Endothelial cell of umbilical vein (primary cell): ENCODE measurements at regions not wholly inside any gene's neighbourhood (a gene's known extent, or its start where the extent isn't known, plus 50 kb on each side); places are given as distances from the start of the nearest gene placed in this dataset.

ENCODE experiments used
- BruUV-seq: library from RNA; stranded (reverse); fragments of 400-500 nt; replicated peaks from 2 replicates; lab custom pipeline; 2021; lab: Mats Ljungman, UMichigan
- CTCF ChIA-PET: fragments of 300-600, 350-600 bp; sonication (Branson Sonifier 250); formaldehyde crosslinking; loops from one replicate; lab custom pipeline; 2021; ENCODE audit warnings: antibody characterized with exemption, inconsistent platforms; lab: Charles Lee
- POLR2A ChIA-PET: fragments of 300-600, 350-600 bp; sonication (Branson Sonifier 250); formaldehyde crosslinking; loops from one replicate; lab custom pipeline; 2021; ENCODE audit warnings: antibody characterized with exemption, inconsistent platforms; lab: Charles Lee
- DNase-seq: peaks from one replicate; pipeline ENCODE4 v3.0.0-alpha.2; 2011; ENCODE audit warnings: low read depth, low spot score
- FAIRE-seq: peaks from 2 replicates; lab custom pipeline; 2011; peaks lifted over from hg19 to GRCh38; lab: Jason Lieb, UNC
- H2AFZ ChIP-seq: 2 replicates; pipeline ENCODE4 v1.6.0; 2012; ENCODE audit warnings: low read depth, low read length, control low read depth, inconsistent platforms
- H3K27ac ChIP-seq: 2 replicates; pipeline ENCODE4 v1.5.1; 2011; ENCODE audit warnings: low read depth, mild to moderate bottlenecking, control low read depth, low read length, moderate library complexity; ENCODE audit not compliant: insufficient read depth
- H3K27me3 ChIP-seq, 2 experiments: 2 replicates each; pipeline versions ENCODE4 v1.6.0 to v1.6.1; 2011; ENCODE audit warnings: low read length in 2 of 2, mixed read lengths in 1 of 2; ENCODE audit not compliant: control insufficient read depth in 2 of 2, insufficient read depth in 2 of 2
- H3K36me3 ChIP-seq, 2 experiments: 2 replicates in 1 of 2; 3 replicates in 1 of 2; pipeline ENCODE4 v1.5.1; 2011; ENCODE audit warnings: low read length in 2 of 2, mild to moderate bottlenecking in 1 of 2, moderate library complexity in 1 of 2; ENCODE audit not compliant: control insufficient read depth in 2 of 2, insufficient read depth in 2 of 2; ENCODE audit errors: extremely low read depth in 1 of 2
- H3K4me1 ChIP-seq: 3 replicates; pipeline ENCODE4 v1.5.1; 2011; ENCODE audit warnings: mild to moderate bottlenecking, low read length; ENCODE audit not compliant: control insufficient read depth, insufficient read depth; ENCODE audit errors: extremely low read depth
- H3K4me2 ChIP-seq: 2 replicates; pipeline ENCODE4 v1.6.1; 2011; ENCODE audit warnings: low read length, control low read depth, mixed read lengths; ENCODE audit not compliant: insufficient read depth
- H3K4me3 ChIP-seq, 3 experiments: fragments of 200-600 bp in 1 of 3; sonication (generic), shearing (Covaris generic) in 1 of 3; replicated peaks in 1 of 3; 2 replicates each; pipeline ENCODE4 v1.5.1; 2011 to 2016; ENCODE audit warnings: control low read depth in 3 of 3, low read length in 3 of 3, mild to moderate bottlenecking in 2 of 3, inconsistent platforms in 1 of 3, low read depth in 1 of 3, moderate library complexity in 1 of 3; ENCODE audit not compliant: insufficient read depth in 1 of 3
- H3K79me2 ChIP-seq: 2 replicates; pipeline ENCODE4 v1.6.0; 2012; ENCODE audit warnings: low read length, inconsistent platforms; ENCODE audit not compliant: control insufficient read depth, insufficient read depth
- H3K9ac ChIP-seq: replicated peaks from 2 replicates; pipeline ENCODE3; 2011; ENCODE audit warnings: low read length, control low read depth; ENCODE audit not compliant: insufficient read depth; ENCODE audit errors: extremely low read depth
- H3K9me1 ChIP-seq: replicated peaks from 3 replicates; pipeline ENCODE4 v1.6.0; 2011; ENCODE audit warnings: mild to moderate bottlenecking, low read length; ENCODE audit not compliant: control insufficient read depth, insufficient read depth; ENCODE audit errors: extremely low read depth
- H3K9me3 ChIP-seq: replicated peaks from 2 replicates; pipeline ENCODE4 v1.5.1; 2012; ENCODE audit warnings: low read length, inconsistent platforms; ENCODE audit not compliant: control insufficient read depth, insufficient read depth
- H4K20me1 ChIP-seq: replicated peaks from 2 replicates; pipeline ENCODE3; 2011; ENCODE audit warnings: mild to moderate bottlenecking, low read length; ENCODE audit not compliant: control insufficient read depth, insufficient read depth; ENCODE audit errors: extremely low read depth
- CTCF ChIP-seq, 2 donors: IDR thresholded peaks; 1 replicate in 1 of 2; 2 replicates in 1 of 2; pipeline ENCODE4 v1.5.1; 2011; ENCODE audit warnings: low read length in 2 of 2, mild to moderate bottlenecking in 2 of 2, moderate library complexity in 2 of 2, control low read depth in 1 of 2, inconsistent platforms in 1 of 2, low read depth in 1 of 2; ENCODE audit not compliant: insufficient read depth in 1 of 2; ENCODE audit errors: extremely low read depth in 1 of 2
- EZH2 ChIP-seq: IDR thresholded peaks from 2 replicates; pipeline ENCODE4 v1.6.1; 2012; ENCODE audit warnings: borderline replicate concordance, low read depth, mild to moderate bottlenecking, moderate library complexity, low read length, inconsistent platforms; ENCODE audit not compliant: severe bottlenecking
- FOS ChIP-seq: IDR thresholded peaks from 2 replicates; pipeline ENCODE4 v1.6.1; 2011; ENCODE audit warnings: mild to moderate bottlenecking, low read length, moderate library complexity, borderline replicate concordance; ENCODE audit not compliant: insufficient read depth
- GATA2 ChIP-seq: IDR thresholded peaks from 2 replicates; pipeline ENCODE4 v1.7.0; 2011; ENCODE audit warnings: low read depth, mild to moderate bottlenecking, moderate library complexity, mixed read lengths, low read length; ENCODE audit not compliant: insufficient read length, insufficient read depth
- JUN ChIP-seq: IDR thresholded peaks from 2 replicates; pipeline ENCODE4 v1.6.1; 2011; ENCODE audit warnings: borderline replicate concordance, low read depth; ENCODE audit not compliant: insufficient read length, insufficient read depth
- MAX ChIP-seq: IDR thresholded peaks from 2 replicates; pipeline ENCODE4 v1.6.1; 2011; ENCODE audit not compliant: insufficient read depth, insufficient read length
- MYC ChIP-seq: IDR thresholded peaks from one replicate; pipeline ENCODE4 v1.6.1; 2011; ENCODE audit warnings: mild to moderate bottlenecking, low read depth, low read length
- POLR2A ChIP-seq: IDR thresholded peaks from 2 replicates; pipeline ENCODE4 v1.6.1; 2012; ENCODE audit warnings: low read depth, mild to moderate bottlenecking, control low read depth, low read length
- POLR2AphosphoS5 ChIP-seq: IDR thresholded peaks from 2 replicates; pipeline ENCODE4 v1.6.1; 2012; ENCODE audit warnings: low read depth, mild to moderate bottlenecking, control low read depth, low read length, moderate library complexity; ENCODE audit not compliant: insufficient read depth
- dilution Hi-C: fragments of 300-500 bp; cut with MboI; formaldehyde crosslinking; loops from one replicate; pipeline ENCODE4 v1.15.0; 2019; ENCODE audit warnings: low sequenced_read_pairs; ENCODE audit not compliant: extremely low pct_ligation_motif_present
- intact Hi-C: fragments of 100-400 bp; cut with micrococcal nuclease; formaldehyde crosslinking; loops from one replicate; pipeline ENCODE4 v1.10.0; 2022

- no peaks in the 10 kb centered on the region for H3K9me1 ChIP-seq
Measured at GRCh38 chr6:86255973-86256372, 613.3 kb upstream of the SYNCRIP start.

More at GRCh38 chr6:86255973-86256372, 613.3 kb upstream of the SYNCRIP start:
- ChIA-PET POLR2A (no interaction called here), CTCF (no interaction called here)
- dilution Hi-C loops (no loop called here), intact Hi-C loops (no loop called here)
- Histone ChIP-seq H3K9me3 (no peaks in the 10 kb centered on the region), H3K27ac (no peak overlapping the region), H3K4me3 (no peak overlapping the region), H4K20me1 (no peaks in the 10 kb centered on the region), H2AFZ (no peak overlapping the region), H3K79me2 (no peaks in the 10 kb centered on the region), H3K4me2 (no peak overlapping the region), H3K36me3 (no peaks in the 10 kb centered on the region), H3K4me1 (no peaks in the 10 kb centered on the region), H3K27me3 (no peaks in the 10 kb centered on the region), H3K9ac (no peak overlapping the region)
- TF ChIP-seq MYC, result no peak
- TF ChIP-seq CTCF (IDR thresholded peaks at IDR 0.05; ENCODE audit: extremely low read depth in 1 of 2, insufficient read depth in 1 of 2, low read depth in 1 of 2, low read length in 2 of 2), result no peak
- TF ChIP-seq POLR2AphosphoS5, result no peak
- no peak for TF ChIP-seq FOS
- TF ChIP-seq POLR2A, result no peak
- no peak for TF ChIP-seq EZH2
- no peak for TF ChIP-seq JUN
- TF ChIP-seq GATA2, result no peak
- no peak for TF ChIP-seq MAX
- FAIRE-seq (no peak), DNase-seq (no peak)
- BruUV-seq, result no TSS peak
